CD14-positive monocyte (primary cell): ENCODE measurements at regions not wholly inside any gene's neighbourhood (a gene's known extent, or its start where the extent isn't known, plus 50 kb on each side); places are given as distances from the start of the nearest gene placed in this dataset.

Experiments
- DNase-seq, 3 donors: peaks; one replicate each; pipeline ENCODE4 v3.0.0-alpha.2; 2011 to 2022
- H2AFZ ChIP-seq: 2 replicates; pipeline ENCODE4 v1.6.0; 2012; ENCODE audit warnings: mild to moderate bottlenecking, low read depth, low read length, inconsistent platforms; ENCODE audit not compliant: insufficient read depth, poor library complexity, severe bottlenecking
- H3K27ac ChIP-seq, 2 donors: 1 replicate in 1 of 2; 2 replicates in 1 of 2; pipeline ENCODE4 v1.5.1; 2012 to 2013; ENCODE audit warnings: low read length in 2 of 2, control low read depth in 1 of 2, inconsistent platforms in 1 of 2, low read depth in 1 of 2, mild to moderate bottlenecking in 1 of 2
- H3K27me3 ChIP-seq, 2 donors: one replicate each; pipeline versions ENCODE4 v1.6.0 to v1.6.1; 2011 to 2013; ENCODE audit warnings: low read length in 2 of 2; ENCODE audit not compliant: control insufficient read depth in 2 of 2, insufficient read depth in 2 of 2
- H3K36me3 ChIP-seq, 2 donors: replicated peaks in 1 of 2; 1 replicate in 1 of 2; 2 replicates in 1 of 2; pipeline versions ENCODE4 v1.5.1 to v1.6.1; 2012 to 2013; ENCODE audit warnings: low read length in 2 of 2, control low read depth in 1 of 2, inconsistent platforms in 1 of 2, mild to moderate bottlenecking in 1 of 2; ENCODE audit not compliant: insufficient read depth in 2 of 2, control insufficient read depth in 1 of 2
- H3K4me1 ChIP-seq, 2 donors: 1 replicate in 1 of 2; 2 replicates in 1 of 2; pipeline versions ENCODE4 v1.5.1 to v1.6.1; 2012 to 2013; ENCODE audit warnings: low read length in 2 of 2, control low read depth in 1 of 2, inconsistent platforms in 1 of 2, mild to moderate bottlenecking in 1 of 2, moderate library complexity in 1 of 2; ENCODE audit not compliant: insufficient read depth in 2 of 2, control insufficient read depth in 1 of 2
- H3K4me2 ChIP-seq: replicated peaks from 2 replicates; pipeline ENCODE3; 2012; ENCODE audit warnings: low read length, moderate library complexity, mild to moderate bottlenecking; ENCODE audit not compliant: poor library complexity, severe bottlenecking; ENCODE audit errors: extremely low read depth
- H3K4me3 ChIP-seq, 3 experiments: fragments of 200-600 bp in 1 of 3; sonication (generic) in 1 of 3; replicated peaks in 1 of 3; 1 replicate in 2 of 3; 2 replicates in 1 of 3; pipeline ENCODE4 v1.5.1; 2011 to 2013; ENCODE audit warnings: low read length in 3 of 3, mild to moderate bottlenecking in 3 of 3, control low read depth in 2 of 3, low read depth in 2 of 3, inconsistent platforms in 1 of 3, moderate library complexity in 1 of 3
- H3K79me2 ChIP-seq: 2 replicates; pipeline ENCODE4 v1.6.0; 2012; ENCODE audit warnings: mild to moderate bottlenecking, control low read depth, inconsistent platforms, low read length, moderate library complexity; ENCODE audit not compliant: insufficient read depth
- H3K9ac ChIP-seq: 2 replicates; pipeline ENCODE4 v1.6.0; 2017; ENCODE audit warnings: low read length, mild to moderate bottlenecking; ENCODE audit not compliant: insufficient read depth, poor library complexity, severe bottlenecking
- H3K9me3 ChIP-seq, 2 donors: replicated peaks in 1 of 2; 1 replicate in 1 of 2; 2 replicates in 1 of 2; pipeline versions ENCODE4 v1.5.1 to v1.6.1; 2012 to 2013; ENCODE audit warnings: low read length in 2 of 2, control low read depth in 1 of 2; ENCODE audit not compliant: control insufficient read depth in 1 of 2, insufficient read depth in 1 of 2
- H4K20me1 ChIP-seq: 2 replicates; pipeline ENCODE4 v1.6.0; 2012; ENCODE audit warnings: mild to moderate bottlenecking, low read length, control low read depth, moderate library complexity; ENCODE audit not compliant: insufficient read depth
- H3K27ac Mint-ChIP-seq, 7 donors: one replicate each; pipeline ENCODE4 v1.8.0; 2020; ENCODE audit warnings: mild to moderate bottlenecking in 7 of 7, mixed read lengths in 7 of 7, moderate library complexity in 6 of 7, inconsistent platforms in 2 of 7
- H3K27me3 Mint-ChIP-seq, 3 donors: one replicate each; pipeline ENCODE4 v1.8.0; 2021 to 2022; ENCODE audit warnings: low read depth in 3 of 3, mild to moderate bottlenecking in 3 of 3, mixed read lengths in 3 of 3, moderate library complexity in 3 of 3, inconsistent platforms in 1 of 3
- H3K36me3 Mint-ChIP-seq, 2 donors: one replicate each; pipeline ENCODE4 v1.8.0; 2020; ENCODE audit warnings: mixed read lengths in 2 of 2, inconsistent platforms in 1 of 2, mild to moderate bottlenecking in 1 of 2
- H3K4me1 Mint-ChIP-seq: one replicate; pipeline ENCODE4 v1.8.0; 2020; ENCODE audit warnings: mild to moderate bottlenecking, mixed read lengths
- H3K4me3 Mint-ChIP-seq, 2 donors: one replicate each; pipeline ENCODE4 v1.8.0; 2020; ENCODE audit warnings: mild to moderate bottlenecking in 2 of 2, mixed read lengths in 2 of 2, moderate library complexity in 1 of 2
- H3K9me3 Mint-ChIP-seq, 7 donors: one replicate each; pipeline ENCODE4 v1.8.0; 2020 to 2022; ENCODE audit warnings: mixed read lengths in 7 of 7, mild to moderate bottlenecking in 6 of 7, moderate library complexity in 6 of 7, inconsistent platforms in 2 of 7
- WGBS: methylation state at CpG from one replicate; pipeline ENCODE4 v1.1.5; 2013; ENCODE audit warnings: missing lambda C conversion rate; ENCODE audit not compliant: insufficient coverage; 5-methylcytosine and 5-hydroxymethylcytosine counted together
- intact Hi-C, 2 donors: fragments of 100-400 bp; cut with micrococcal nuclease; formaldehyde crosslinking; loops; one replicate each; pipeline versions ENCODE4 v1.15.0 to v1.15.1; 2023
- TF ChIP-seq, protein P1 (sequence below): fragments of 200-600 bp; IDR thresholded peaks from one replicate; pipeline ENCODE4 v1.8.0; 2022; ENCODE audit warnings: antibody characterized with exemption, mild to moderate bottlenecking

DNA sequence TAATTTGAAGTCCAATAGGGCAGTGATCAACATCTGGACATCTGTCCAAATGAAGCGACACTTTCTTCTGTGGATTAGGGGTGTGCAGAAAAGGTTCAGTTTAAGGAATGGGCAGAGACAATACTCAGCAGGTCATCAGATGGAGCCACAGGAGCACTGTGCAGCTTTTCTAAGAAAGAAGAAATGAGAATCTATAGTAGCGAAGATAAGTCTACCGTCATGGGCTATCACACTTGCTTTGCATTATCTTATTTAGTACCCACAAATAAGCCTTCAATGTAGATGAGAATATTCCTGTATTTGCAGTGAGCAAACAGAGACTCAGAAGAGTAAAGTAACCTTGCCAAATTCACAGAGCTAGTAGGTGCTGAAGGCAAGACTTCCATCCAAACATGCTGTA, 412.0 kb upstream of the GOT2 start:
- Histone ChIP-seq H4K20me1 (no peaks in the 10 kb centered on the region), H3K9me3 (no peaks in the 10 kb centered on the region), H3K27me3 (no peaks in the 10 kb centered on the region), H2AFZ (no peak overlapping the region), H3K79me2 (no peaks in the 10 kb centered on the region), H3K27ac (no peak overlapping the region), H3K4me3 (no peak overlapping the region), H3K4me1 (no peaks in the 10 kb centered on the region), H3K9ac (no peak overlapping the region), H3K4me2 (no peak overlapping the region), H3K36me3 (no peaks in the 10 kb centered on the region)
- peaks cover 0 to 2% (median 0%) of the 10 kb centered on the region in 3 donors for H3K27me3 Mint-ChIP-seq
- H3K36me3 Mint-ChIP-seq, result no peaks in the 10 kb centered on the region
- no peak overlapping the region for H3K4me3 Mint-ChIP-seq
- 88% methylated on average over 1 of the region's 3 CpGs for WGBS
- intact Hi-C loops, result no loop called here
- H3K4me1 Mint-ChIP-seq, result no peaks in the 10 kb centered on the region
- TF ChIP-seq, protein P1, sequence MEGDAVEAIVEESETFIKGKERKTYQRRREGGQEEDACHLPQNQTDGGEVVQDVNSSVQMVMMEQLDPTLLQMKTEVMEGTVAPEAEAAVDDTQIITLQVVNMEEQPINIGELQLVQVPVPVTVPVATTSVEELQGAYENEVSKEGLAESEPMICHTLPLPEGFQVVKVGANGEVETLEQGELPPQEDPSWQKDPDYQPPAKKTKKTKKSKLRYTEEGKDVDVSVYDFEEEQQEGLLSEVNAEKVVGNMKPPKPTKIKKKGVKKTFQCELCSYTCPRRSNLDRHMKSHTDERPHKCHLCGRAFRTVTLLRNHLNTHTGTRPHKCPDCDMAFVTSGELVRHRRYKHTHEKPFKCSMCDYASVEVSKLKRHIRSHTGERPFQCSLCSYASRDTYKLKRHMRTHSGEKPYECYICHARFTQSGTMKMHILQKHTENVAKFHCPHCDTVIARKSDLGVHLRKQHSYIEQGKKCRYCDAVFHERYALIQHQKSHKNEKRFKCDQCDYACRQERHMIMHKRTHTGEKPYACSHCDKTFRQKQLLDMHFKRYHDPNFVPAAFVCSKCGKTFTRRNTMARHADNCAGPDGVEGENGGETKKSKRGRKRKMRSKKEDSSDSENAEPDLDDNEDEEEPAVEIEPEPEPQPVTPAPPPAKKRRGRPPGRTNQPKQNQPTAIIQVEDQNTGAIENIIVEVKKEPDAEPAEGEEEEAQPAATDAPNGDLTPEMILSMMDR, result no peak
- no peak for DNase-seq
- H3K9me3 Mint-ChIP-seq, result peaks cover under 1 to 7% (median 5%) of the 10 kb centered on the region in 7 donors
- H3K27ac Mint-ChIP-seq, result no peak overlapping the region

DNA sequence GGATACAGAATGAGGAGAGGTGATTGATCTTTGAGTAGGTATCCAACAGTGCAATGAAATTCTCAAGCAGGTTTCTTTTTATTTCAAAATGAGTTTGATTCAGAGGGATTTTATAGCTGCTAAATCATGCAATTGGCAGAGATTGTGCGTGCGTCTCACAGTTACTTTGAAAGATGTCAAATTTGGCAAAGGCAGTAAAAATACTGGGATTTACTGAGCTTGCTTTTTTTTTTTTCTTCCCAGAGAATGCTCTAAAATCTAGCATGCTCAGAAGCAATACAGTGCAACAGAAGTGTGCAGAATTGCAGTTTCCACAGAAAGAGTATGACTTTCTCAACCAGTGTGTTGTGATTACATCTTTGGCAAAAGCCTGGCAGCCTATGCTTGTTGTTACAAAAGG, 410.7 kb upstream of the GOT2 start:
- Histone ChIP-seq H3K4me2 (no peak overlapping the region), H3K27ac (no peak overlapping the region), H3K9ac (no peak overlapping the region), H3K36me3 (no peaks in the 10 kb centered on the region), H3K4me3 (no peak overlapping the region), H3K79me2 (no peaks in the 10 kb centered on the region), H2AFZ (no peak overlapping the region), H3K27me3 (no peaks in the 10 kb centered on the region), H3K4me1 (no peaks in the 10 kb centered on the region), H3K9me3 (peaks cover 0 to 5% of the 10 kb centered on the region in 2 donors), H4K20me1 (no peaks in the 10 kb centered on the region)
- no peak overlapping the region for H3K27ac Mint-ChIP-seq
- DNase-seq, result no peak
- H3K4me3 Mint-ChIP-seq, result no peak overlapping the region
- H3K9me3 Mint-ChIP-seq, result peaks cover 1 to 14% (median 7%) of the 10 kb centered on the region in 7 donors
- TF ChIP-seq, protein P1, result no peak
- no peaks in the 10 kb centered on the region for H3K36me3 Mint-ChIP-seq
- H3K27me3 Mint-ChIP-seq, result peaks cover 0 to 4% (median 0%) of the 10 kb centered on the region in 3 donors
- intact Hi-C loops, result no loop called here
- no CpG with 5 or more reads among the region's 2 CpGs for WGBS
- H3K4me1 Mint-ChIP-seq, result no peaks in the 10 kb centered on the region
